Stomach (tissue), 4 donors: ENCODE measurements at regions not wholly inside any gene's neighbourhood (a gene's known extent, or its start where the extent isn't known, plus 50 kb on each side); places are given as distances from the start of the nearest gene placed in this dataset.

Source experiments
- CTCF ChIP-seq, 7 experiments: fragments of 450-650 bp in 4 of 7; fragments of 200-600 bp in 3 of 7; sonication (generic) in 3 of 7; IDR thresholded peaks; one replicate each; pipeline ENCODE4 v1.5.1; 2016 to 2019; ENCODE audit warnings: antibody characterized with exemption in 7 of 7, control low read depth in 2 of 7, mild to moderate bottlenecking in 1 of 7
- POLR2A ChIP-seq, 4 donors: fragments of 450-650 bp; IDR thresholded peaks; one replicate each; pipeline ENCODE4 v1.6.1; 2016; ENCODE audit warnings: antibody characterized with exemption in 4 of 4, control low read depth in 2 of 4, mild to moderate bottlenecking in 1 of 4, moderate library complexity in 1 of 4

GRCh38 chr2:117703858-117704257 lies 110.6 kb upstream of the DDX18 start:
- TF ChIP-seq CTCF (IDR thresholded peaks at IDR 0.05) (no peak), POLR2A (IDR thresholded peaks at IDR 0.05) (no peak)
